ENCODE measurements at regions not wholly inside any gene's neighbourhood (a gene's known extent, or its start where the extent isn't known, plus 50 kb on each side); places are given as distances from the start of the nearest gene placed in this dataset.

DNA sequence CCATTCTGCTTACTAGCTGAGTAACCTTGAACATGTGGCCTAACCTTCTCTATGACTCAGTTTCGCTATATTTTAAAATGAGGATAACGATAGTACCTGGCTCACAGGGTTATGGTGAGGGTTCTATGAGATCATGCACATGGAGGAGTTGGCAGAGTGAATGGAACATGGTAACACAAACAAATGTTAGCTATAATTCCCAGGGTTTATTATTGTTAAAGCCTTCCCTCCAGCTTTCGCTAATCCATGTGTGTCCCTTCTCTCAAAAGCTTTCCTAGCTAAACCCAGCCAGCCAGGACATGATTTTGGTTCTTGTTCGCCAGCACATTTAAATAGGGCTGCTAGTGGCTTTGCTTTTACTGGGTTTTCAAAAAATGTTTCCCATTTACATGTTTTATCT is 361.0 kb upstream of the NFE2L3 start:
- TF ChIP-seq, protein P1, sequence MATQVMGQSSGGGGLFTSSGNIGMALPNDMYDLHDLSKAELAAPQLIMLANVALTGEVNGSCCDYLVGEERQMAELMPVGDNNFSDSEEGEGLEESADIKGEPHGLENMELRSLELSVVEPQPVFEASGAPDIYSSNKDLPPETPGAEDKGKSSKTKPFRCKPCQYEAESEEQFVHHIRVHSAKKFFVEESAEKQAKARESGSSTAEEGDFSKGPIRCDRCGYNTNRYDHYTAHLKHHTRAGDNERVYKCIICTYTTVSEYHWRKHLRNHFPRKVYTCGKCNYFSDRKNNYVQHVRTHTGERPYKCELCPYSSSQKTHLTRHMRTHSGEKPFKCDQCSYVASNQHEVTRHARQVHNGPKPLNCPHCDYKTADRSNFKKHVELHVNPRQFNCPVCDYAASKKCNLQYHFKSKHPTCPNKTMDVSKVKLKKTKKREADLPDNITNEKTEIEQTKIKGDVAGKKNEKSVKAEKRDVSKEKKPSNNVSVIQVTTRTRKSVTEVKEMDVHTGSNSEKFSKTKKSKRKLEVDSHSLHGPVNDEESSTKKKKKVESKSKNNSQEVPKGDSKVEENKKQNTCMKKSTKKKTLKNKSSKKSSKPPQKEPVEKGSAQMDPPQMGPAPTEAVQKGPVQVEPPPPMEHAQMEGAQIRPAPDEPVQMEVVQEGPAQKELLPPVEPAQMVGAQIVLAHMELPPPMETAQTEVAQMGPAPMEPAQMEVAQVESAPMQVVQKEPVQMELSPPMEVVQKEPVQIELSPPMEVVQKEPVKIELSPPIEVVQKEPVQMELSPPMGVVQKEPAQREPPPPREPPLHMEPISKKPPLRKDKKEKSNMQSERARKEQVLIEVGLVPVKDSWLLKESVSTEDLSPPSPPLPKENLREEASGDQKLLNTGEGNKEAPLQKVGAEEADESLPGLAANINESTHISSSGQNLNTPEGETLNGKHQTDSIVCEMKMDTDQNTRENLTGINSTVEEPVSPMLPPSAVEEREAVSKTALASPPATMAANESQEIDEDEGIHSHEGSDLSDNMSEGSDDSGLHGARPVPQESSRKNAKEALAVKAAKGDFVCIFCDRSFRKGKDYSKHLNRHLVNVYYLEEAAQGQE (IDR thresholded peaks at IDR 0.05; ENCODE audit: low read depth), result no peak
- TF ChIP-seq ZBTB33 (IDR thresholded peaks at IDR 0.05; ENCODE audit: extremely low read depth, insufficient replicate concordance, low read length), result no peak

Measured in HCT116 (cell line).